KBM-7 (cell line): ENCODE measurements at regions not wholly inside any gene's neighbourhood (a gene's known extent, or its start where the extent isn't known, plus 50 kb on each side); places are given as distances from the start of the nearest gene placed in this dataset.
"Not testable (repeated sequence)": the region's sequence is repeated elsewhere in the genome, so short reads cannot be mapped to it uniquely, and the experiment has no call there.

ENCODE experiments used
- DNase-seq: peaks from one replicate; pipeline ENCODE4 v3.0.0-alpha.2; 2015
- in situ Hi-C: fragments of 300-500 bp; cut with MboI; formaldehyde crosslinking; loops from 2 replicates; pipeline ENCODE4 v1.14.3; 2020; ENCODE audit warnings: low sequenced_read_pairs, low pct_unique_long_range_greater_than_20kb, mixed read lengths

- DNase-seq, result no peak
- in situ Hi-C loops, result no loop called here
Observed at GRCh38 chr12:37666069-37666781, 650.3 kb upstream of the ALG10B start.

DNA sequence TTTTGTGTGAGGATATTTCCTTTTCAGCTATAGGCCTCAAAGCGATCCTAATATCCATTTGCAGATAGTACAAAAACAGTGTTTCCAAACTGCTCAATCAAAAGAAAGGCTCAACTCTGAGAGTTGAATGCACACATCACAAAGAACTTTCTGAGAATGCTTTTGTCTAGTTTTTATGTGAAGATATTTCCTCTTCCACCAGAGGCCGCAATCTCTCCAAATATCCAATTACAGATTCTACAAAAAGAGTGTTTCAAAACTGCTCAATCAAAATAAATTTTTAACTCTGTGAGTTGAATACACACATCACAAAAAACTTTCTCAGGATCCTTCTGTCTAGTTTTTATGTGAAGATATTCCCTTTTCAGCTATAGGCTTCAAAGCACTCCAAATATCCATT is 648.0 kb upstream of the ALG10B start:
- DNase-seq, in situ Hi-C loops: not testable (repeated sequence)

DNA sequence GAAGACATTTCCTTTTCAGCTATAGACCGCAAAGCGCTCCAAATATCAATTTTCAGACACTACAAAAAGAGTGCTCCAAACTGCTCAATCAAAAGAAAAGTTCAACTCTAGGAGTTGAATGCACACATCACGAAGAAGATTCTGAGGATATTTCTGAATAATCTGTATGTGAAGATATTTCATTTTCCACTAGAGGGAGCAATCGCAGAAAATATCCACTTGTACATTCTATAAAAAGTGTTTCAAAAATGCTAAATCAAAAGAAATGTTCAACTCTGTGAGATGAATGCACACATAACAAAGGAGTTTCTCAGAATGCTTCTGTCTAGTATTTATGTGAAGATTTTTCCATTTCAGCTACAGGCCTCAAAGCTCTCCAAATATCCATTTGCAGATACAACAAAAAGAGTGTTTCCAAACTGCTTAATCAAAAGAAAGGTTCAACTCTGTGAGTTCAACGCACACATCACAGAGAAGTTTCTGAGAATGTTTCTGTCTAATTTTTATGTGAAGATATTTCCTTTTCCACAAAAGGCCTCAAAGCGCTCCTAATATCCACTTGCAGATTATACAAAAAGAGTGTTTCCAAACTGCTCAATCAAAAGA is 643.8 kb upstream of the ALG10B start:
- peak; percentile 33 for DNase-seq
- in situ Hi-C loops, result no loop called here

DNA sequence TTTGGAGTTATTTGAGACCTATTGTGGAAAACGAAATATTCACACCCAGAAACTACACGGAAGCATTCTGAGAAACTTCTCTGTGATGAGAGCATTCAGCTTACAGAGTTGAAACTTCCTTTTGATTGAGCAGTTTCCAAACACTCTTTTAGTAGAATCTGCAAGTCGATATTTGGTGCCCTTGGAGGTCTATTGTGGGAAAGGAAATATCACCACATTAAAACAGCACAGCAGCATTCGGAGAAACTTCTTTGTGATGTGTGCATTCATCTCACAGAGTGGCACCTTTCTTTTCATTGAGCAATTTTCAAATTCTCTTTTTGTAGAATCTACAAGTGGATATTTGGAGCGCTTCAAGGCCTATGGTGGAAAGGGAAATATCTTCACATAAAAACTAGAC is 595.7 kb upstream of the ALG10B start:
- in situ Hi-C loops, result no loop called here
- DNase-seq, result no peak

- in situ Hi-C loops, result no loop called here
- peak; percentile 68 for DNase-seq
Observed at GRCh38 chr12:37733856-37734255, 582.7 kb upstream of the ALG10B start.
